CD4-positive, alpha-beta T cell treated with Interleukin-4 for 1 hour (primary cell): ENCODE measurements at regions not wholly inside any gene's neighbourhood (a gene's known extent, or its start where the extent isn't known, plus 50 kb on each side); places are given as distances from the start of the nearest gene placed in this dataset.
A peak's percentile ranks its signal among the peaks of the same experiment; 100 is the strongest.

Experiments
- DNase-seq, 2 donors: peaks; one replicate each; pipeline ENCODE4 v3.0.0-alpha.2; 2020 to 2022

DNA sequence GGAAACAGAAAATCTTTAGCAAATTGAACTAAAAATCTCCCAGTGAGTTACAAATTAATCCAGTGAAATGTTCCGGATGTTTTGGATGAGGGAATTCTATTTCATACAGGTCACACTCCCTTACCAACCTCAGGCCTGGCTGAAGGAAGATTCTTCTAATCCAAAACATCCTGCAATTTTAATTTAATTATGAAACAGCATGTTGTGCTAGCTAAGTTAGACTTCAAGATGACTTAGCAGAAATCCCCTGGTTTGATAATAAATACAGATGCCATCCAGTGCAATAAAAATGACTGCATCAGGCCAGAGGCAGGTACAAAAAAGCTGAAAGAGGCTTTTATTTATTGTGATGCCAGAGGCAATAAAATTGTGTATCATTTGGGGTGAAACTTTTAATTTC, 96.7 kb upstream of the CLDN10 start:
- no peak for DNase-seq

DNA sequence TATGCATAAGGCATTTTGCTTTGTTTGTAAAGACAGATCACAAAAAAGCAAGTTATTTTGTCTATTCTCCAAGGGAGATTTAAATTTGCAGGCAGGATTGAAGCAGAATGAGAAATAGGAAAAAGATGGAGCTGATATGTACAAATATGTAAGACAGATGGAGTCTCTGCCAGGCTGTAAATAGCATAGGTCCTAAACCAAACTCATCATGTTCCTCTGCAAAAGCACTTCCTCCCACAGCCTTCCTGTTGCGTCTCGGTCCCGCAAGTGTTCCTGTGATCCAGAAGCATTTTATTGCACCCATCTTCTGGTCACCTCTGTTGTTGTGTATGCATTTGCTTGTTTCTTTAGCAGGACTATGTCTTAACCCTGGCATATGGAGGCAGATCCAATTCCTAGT, 95.7 kb upstream of the CLDN10 start:
- DNase-seq, result no peak

DNA sequence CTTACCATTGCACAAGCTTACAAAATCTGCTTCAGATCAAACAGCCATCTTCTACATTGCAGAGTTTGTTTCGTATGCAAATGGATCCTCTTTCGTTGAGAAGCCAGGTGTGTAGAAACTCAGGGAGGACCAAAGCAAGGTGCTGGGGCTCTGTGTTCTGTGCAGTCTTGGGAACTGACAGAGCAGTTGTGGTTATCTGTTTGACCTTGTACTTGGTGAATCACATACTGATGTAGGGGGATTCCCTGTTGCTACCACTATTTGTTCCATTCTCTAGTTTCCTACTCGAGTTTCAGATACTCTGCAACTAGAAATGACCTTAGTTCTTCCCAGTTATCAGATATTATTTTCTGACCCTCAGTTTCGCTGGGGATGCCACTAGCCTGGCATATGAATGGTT, 95.2 kb upstream of the CLDN10 start:
- DNase-seq, result no peak

DNA sequence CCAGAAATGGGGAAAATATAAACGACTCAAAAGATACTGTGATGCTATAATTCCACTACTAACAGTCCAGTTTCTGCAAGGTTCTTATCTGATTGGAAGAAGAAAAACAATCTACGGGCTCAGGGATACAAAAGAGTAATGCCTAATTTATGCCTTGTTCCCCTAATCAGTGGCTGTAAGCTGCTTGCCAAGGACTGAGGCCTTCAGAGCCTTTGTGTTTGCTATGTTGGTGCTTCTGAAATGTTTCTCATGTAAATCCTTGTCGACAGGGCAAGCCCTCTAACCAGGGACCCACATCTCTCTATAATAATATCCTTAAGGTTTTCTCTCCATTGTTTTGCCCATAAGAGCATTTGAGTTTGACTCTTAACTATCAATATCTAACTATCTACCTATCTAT, 89.7 kb upstream of the CLDN10 start:
- DNase-seq, result no peak

DNA sequence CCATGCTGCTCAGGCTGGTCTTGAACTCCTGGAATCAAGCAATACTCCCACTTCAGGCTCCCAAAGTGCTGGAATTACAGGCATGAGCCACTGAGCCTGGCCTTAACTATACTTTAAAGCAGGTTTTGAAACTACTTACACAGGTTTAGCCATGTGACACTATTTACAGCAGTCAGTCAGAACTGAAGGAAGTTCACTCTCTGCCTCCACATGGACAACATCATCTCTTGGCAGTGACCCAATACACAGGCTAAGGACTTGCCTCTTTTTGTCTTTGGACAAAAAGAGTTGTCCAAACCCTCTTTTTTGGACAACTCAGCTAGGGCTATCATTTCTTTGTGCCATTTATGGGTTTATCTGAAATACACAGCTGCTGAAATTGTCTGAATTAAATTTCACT, 89.0 kb upstream of the CLDN10 start:
- no peak for DNase-seq

DNA sequence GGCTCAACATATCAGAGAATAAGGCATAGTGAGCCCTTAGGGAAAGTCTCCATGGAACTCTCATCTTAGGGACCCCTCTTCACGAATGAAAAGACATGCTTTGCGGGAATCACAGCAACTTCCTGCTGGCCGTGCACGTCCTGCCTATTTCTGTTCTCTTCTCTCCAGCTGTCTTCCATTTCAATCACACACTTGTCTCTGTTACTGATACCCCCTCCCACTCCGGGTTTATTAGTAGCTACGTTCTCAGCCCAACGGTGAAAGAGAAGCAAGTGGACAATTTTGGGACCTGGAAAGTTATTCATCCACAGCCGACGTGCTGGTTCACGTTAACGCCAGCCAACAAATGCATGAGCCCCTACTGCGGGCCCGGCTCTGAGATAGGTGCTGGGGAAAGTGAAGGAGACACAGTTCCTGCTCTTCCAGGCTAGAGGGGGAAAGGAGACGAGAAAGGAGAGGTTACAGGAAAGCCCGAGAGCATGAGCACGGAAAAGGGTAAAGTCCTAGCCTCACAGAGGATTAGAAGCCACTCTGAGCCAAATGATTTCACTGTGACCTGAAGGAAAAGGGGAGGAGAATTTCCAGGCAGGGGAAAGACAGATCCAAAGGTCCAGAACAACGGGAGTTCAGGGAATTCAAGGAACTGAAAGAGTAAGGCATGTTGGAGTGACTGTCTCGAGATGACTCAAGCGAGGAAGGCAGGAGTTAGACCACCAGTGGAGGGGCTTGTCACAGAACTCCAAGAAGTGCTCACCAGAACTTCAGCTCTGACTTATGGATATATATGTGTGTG, 81.8 kb upstream of the CLDN10 start:
- DNase-seq, result no peak

DNA sequence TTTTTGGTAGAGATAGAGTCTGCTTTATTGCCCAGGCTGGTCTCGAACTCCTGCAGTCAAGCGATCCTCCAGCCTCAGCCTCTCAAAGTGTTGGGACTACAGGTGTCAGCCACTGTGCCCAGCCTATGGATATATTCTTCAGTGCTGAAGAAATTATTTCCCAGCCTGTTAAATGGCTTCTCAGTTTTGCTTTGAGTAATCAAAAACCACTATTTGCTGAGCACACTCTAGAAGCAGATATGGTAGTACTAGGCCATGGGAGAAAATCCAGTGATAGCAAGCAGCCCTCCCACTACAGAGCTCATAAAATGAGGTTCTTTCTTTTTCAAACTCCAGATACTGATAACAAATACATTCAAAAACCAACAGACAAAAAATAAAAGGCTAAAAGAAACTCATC, 80.6 kb upstream of the CLDN10 start:
- DNase-seq, result no peak

DNA sequence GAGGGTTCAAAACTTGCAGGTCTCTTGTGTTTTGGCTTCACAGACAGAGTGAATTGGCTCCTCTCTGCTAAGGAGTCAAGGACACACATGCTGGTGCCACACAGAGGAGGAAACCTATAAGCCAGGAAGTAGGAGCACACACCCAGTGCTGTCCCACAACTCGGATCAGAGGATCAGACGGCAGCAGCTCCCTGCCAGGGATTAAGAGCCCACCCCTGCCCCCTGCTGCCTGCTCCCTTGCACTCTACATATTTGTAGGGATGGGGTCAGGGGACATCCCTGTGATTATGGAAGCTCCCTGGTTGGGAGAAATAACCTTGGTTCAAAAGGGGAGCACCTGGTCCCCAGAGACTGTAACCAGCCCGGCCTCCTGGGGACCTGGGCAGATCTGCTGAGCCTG, 77.5 kb upstream of the CLDN10 start:
- DNase-seq, result no peak

DNA sequence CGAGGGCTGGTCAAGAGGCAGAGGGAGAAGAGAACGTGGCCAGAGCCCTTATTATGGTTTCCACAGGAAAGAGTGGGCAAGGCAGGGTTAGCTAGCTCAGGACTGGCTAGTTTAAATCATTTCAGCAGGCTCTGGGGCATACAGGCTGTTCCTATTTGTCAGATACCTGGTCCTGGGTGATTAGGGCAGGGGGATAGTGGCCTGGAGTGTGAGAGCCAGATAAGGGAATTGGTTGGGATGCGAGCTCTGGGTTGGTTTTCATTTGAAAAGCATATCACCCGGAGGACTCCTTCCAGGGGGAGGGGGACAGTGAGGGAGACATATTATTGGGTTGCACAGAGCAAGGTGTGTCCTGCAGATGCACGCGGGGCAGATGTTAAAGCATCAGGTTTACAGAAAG, 75.3 kb upstream of the CLDN10 start:
- no peak for DNase-seq

DNA sequence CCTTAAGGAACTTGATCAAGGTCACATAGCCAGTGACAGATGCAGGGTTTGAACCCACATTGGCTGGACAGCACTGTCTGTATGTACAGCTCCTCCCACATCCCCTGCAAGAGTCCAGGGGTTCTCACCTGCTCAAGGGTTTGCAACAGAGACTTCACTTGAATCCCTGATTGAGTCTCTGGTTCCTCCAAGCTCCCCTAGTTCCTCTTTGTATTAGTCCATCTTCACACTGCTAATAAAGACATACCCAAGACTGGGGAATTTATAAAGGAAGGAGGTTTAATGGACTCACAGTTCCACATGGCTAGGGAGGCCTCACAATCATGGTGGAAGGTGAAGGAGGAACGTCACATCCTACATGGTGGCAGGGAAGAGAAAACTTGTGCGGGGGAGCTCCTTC, 72.8 kb upstream of the CLDN10 start:
- DNase-seq, result no peak

DNA sequence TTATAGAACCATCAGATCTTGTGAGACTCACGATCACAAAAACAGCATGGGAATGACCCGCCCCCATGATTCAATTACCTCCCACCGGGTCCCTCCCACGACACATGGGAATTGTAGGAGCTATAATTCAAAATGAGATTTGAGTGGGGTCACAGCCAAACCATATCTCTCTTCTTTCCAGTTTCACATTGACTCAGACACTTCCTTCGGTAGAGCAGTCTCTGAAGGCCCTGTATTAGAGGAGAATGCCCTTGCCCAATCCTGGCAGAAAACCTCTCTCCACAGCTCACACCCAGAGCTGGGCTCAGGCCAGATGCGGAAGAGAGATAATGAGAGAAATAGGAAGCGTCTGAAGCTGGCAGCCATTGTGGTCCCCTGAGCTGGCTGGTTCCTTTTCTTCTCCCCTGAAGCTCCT, 72.4 kb upstream of the CLDN10 start:
- DNase-seq, result peak; percentile 17 to 57

DNA sequence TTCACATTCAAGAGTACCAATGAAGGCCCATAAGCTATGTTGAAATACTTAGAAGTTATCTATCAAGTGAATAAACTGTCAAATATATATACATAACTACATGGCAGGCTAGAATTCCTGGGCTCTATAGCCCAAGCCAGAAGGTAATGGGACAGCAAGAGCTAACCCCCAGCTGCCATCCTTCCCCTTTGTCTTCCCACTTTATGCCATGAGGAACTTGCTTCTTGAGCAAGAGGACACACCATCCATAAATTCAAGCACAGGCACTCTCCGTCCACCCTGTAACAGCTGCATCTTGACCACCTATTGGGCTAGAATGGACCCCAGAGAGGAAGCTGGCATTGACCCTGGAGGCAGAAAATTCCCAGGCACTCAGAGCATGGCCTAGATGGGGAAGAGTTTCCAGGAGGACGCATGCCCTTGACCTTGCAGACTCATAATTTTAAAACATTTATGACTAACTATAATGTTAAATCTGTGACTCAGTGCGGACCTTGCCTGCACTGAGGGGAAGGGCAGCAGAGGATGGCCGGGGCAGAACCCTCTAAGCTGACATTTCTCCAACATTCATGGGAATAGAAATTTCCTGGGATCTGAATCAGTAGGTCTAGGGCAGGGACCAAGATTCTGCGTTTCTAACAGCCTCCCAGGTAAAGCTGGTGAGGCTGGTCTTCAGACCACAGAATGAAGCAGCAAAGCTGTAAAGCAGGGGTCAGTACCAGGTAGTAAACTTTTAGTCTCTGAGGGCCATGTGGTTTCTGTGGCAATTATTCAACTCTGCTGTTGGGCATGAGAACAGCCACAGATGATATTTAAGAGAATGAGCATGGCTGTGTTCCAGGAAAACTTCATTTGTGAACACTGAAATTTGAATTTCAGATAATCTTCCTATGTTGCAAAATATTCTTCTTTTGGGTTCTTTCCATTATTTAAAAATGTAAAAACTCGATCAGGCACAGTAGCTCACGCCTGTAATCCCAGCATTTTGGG, 71.4 kb upstream of the CLDN10 start:
- DNase-seq, result no peak

DNA sequence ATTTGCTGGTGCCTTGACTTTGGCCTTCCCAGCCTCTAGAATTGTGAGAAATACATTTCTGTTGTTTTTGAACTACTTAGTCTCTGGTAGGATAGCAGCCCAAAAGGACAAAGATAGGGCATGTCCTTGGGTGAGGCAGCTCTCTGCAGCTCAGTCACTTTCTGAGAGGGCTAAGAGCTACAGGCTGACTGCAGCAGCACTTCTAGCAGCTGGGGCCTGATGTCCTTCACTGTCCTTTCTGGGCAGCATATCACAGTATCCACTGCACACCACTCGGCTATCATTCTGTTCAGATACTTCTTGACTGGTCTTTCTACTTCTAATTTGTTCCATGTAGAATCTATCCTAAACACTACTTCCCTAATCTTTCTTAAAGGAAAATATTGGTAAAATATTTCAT, 68.5 kb upstream of the CLDN10 start:
- DNase-seq, result no peak

DNA sequence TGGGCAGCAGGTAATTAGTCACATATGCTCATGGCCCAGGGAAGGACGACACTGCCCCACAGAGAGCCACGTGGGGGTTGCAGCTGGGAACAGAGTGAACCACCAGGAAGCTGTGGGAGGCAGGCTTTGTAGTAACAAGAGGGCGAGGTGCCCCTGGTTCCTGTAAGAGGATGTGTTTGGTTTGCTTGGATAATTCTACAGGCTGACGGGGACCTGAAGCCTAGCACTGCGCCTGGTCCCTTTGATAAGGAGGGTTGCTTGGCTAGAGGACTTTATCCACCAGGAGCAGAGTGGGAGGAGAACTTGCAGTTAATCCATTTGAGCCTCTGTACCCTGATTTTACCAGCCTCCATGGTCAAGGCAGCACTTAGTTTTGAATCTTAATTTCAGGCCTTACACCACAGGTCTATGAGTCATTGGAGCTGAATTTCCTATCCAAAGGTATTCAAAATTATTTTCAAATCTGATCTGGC, 67.4 kb upstream of the CLDN10 start:
- DNase-seq, result no peak

DNA sequence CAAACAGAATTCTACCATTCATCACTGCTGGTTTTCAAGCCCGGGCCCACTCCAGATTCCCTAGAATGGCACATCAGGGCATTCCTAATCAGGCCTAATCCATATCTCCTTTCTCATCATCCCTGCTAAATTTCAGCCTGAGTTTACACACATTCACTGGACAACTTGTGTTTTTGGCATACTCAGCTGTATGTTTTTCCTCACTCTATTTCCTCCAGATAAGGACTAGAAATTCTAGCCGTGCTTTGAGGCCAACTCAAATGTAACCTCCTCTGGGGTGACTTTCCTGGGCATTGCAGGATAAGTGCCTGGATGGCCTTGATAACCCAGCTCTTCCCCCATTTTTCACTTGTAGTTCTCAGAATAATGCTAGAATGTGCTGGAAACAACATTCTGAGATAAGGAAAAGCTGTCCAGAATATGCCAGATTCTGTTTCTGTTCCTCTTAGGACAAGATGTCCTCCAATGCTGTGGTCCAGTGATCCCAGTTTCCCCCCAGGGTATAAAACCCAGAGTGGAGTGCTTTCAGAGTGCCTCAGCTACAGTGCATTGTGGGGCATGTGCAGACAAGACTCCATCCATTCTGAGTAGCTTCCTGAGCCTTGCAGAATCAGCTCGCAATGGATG, 66.9 kb upstream of the CLDN10 start:
- DNase-seq, result no peak

DNA sequence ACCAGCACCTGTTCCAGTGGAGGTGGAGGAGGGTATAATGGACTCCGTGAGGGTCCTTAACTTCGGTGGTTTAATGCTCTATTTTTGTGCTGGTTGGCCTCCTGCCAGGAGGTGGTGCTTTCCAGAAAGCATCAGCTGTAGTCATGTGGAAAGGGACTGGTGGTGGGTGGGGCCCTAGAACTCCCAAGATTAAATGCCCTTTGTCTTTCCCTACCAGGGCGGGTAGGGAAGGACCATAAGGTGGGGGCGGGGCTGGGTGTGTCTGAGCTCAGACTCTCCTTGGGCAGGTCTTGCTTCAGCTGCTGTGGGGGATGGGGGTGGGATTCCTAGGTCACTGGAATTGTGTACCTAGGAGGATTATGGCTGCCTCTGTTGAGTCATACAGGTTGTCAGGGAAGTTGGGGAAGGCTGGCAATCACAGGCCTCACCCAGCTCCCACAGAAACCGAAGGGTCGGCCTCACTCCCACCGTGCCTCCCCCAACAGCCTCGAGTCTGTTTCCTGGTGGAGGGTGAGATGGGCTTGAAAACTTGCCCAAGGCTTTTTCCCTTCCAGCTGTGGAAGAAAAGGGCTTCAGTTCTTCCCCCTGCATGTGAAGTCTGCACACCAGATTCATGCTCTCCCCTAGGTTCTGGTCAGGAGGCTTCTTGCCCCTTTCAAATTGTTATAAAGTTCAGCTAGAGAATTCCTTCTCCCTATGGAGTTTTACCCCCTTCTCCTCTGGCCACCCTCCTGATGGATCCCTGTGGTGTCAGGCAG, 60.3 kb upstream of the CLDN10 start:
- no peak for DNase-seq

DNA sequence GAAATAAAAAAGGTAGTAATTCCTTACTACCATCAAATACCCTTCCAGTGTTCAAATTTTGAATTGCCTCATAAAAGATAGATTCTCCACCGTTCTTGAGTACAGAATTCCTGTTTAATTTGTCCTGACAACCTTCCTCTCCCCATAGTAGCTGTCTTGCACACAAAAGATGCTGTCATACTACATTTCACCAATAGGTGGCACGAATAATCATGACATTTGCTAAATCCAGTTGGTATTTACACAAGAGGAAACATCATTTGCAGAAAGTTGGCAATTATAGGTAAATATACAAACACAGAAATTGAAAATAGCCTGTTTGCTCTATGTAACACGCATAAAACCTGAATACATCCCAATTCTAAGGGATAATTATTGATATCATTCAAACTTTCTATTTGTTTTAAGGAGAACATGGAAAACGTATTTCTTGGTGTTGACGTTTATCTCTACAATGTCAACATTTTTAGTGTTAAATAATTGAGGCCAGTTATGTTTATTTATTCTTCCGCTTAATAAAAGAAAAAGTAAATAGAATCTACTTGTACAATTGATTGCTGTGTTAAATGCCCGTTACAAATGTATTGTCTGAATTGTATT, 58.3 kb upstream of the CLDN10 start:
- DNase-seq, result peak in 1 of 2 donors; percentile 38

DNA sequence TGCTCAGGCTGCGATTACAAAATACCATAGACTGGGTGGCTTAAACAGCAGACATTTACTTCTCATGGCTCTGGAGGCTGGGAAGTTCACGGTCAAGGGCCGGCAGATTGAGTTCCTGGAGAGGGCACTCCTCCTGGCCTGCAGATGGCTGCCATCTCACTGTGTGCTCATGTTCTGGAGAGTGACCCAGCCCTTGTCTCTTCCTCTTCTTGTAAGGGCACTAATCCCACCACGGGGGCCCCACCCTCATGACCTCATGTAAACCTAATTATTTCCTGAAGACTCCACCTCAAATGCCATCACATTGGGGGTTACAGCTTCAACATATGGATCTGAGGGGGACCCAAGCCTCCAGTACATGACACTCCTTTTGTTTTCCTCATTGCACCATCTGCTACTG, 56.0 kb upstream of the CLDN10 start:
- no peak for DNase-seq

DNA sequence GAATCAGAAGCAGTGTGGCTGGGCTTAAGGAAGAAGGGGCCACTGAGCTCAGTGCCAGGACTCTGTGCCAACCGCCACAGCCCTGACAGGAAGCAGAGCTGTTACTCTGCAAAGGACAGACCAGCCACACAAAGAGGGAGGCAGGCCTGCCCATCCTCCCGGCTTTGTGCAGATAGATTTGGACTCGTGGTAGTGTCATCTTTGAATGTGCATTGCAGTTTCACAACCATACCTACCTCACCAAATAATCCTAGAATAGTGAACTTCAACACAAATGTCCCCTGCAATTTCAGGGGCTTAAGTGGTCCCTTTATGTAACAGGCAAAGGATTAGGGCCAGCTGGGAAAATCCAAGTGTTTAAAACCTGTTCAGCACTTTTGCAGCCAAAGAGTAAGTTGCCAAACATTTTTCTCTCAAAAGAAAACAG, 55.1 kb upstream of the CLDN10 start:
- no peak for DNase-seq

DNA sequence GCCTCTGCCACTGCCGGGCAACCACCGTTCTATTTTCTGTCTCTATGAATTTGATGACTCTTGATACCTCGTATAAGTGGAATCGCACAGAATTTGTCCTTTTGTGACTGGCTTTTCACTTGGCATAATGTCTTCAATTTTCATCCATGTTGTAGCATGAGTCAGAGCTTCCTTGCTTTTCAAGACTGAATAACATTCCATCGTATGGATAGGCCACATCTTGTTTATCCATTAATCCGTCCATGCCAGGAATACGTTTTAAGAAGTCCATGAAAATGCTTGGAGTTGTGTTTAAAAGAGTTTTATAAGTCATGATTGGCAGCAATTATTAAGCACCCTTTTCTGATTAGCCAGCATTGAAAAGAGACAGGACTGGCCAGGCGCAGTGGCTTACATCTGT, 53.6 kb upstream of the CLDN10 start:
- DNase-seq, result no peak

DNA sequence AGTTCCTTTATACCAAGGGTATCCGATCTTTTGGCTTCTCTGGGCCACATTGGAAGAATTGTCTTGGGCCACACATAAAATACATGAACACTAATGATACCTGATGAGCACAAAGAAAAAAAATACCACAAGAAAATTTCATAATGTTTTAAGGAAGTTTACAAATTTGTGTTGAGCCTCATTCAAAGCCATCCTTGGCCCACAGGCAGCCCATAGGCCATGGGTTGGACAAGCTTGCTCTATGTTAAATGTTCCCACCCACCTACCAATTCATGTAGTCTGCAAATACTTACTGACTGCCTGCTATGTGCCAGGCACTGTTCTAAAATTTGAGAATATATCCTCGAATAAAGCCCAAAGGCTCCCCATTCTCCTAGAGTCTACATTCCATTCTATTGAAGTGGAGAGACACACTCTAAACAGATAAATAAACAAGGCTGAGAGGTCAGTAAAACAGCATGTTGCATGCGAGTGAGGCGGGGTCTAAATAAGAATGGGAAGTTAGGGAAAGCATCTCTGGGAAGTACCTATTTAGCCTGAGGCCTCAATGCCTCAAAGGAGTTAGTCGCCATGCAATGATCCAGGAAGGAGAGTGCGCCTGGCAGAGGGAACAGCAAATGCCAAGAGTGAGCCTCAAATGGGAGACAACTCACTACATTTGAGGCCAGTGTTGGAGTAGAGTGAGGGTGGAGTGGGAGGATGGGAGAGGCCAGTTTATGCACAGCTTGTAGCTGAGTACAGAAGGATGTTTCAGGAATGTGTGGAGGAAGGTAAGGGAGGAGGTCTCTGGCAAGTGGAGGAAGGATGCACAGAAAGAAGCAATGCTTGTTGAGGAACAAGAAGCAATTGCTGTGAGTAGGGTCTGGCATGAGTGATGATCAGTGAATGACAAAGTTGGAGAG, 52.5 kb upstream of the CLDN10 start:
- DNase-seq, result no peak
